Body of pancreas (tissue), 4 donors: ENCODE measurements at regions not wholly inside any gene's neighbourhood (a gene's known extent, or its start where the extent isn't known, plus 50 kb on each side); places are given as distances from the start of the nearest gene placed in this dataset.

ENCODE experiments used
- POLR2A ChIP-seq, 3 donors: fragments of 450-650 bp; IDR thresholded peaks; one replicate each; pipeline ENCODE4 v1.6.1; 2016; ENCODE audit warnings: antibody characterized with exemption in 3 of 3, mild to moderate bottlenecking in 2 of 3
- TF ChIP-seq, protein P1 (sequence below), 7 experiments: fragments of 450-650 bp in 4 of 7; fragments of 200-600 bp in 3 of 7; sonication (generic) in 3 of 7; IDR thresholded peaks; one replicate each; pipeline ENCODE4 v1.5.1; 2016 to 2019; ENCODE audit warnings: antibody characterized with exemption in 7 of 7

DNA sequence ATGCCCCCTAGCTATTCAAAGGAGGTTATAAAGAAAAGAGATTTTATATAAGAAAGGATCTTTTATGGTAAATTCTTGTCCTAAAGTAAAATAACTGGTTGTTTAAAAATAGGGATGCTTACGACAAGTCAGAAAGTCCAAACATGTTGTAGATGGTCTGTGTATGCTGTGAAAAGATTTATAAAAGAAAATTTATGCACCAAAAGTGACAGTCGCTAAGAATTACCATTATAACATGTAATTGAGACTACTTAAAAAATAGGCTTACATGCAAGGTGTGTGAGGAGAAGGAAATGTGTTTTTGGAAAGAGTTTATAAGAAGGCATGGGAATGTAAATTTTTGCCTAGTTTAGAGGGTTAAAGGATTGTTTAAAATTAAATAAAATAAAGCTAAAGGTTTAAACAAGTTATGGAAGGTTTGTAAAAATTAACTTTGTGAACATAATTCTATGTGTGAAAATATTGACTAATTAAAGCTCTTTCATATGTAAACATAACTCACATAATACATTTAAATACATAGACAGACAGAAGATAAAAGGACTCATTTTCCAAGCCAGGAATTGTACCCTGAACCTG, 118.5 kb downstream of the LYZL1 start:
- TF ChIP-seq, protein P1, sequence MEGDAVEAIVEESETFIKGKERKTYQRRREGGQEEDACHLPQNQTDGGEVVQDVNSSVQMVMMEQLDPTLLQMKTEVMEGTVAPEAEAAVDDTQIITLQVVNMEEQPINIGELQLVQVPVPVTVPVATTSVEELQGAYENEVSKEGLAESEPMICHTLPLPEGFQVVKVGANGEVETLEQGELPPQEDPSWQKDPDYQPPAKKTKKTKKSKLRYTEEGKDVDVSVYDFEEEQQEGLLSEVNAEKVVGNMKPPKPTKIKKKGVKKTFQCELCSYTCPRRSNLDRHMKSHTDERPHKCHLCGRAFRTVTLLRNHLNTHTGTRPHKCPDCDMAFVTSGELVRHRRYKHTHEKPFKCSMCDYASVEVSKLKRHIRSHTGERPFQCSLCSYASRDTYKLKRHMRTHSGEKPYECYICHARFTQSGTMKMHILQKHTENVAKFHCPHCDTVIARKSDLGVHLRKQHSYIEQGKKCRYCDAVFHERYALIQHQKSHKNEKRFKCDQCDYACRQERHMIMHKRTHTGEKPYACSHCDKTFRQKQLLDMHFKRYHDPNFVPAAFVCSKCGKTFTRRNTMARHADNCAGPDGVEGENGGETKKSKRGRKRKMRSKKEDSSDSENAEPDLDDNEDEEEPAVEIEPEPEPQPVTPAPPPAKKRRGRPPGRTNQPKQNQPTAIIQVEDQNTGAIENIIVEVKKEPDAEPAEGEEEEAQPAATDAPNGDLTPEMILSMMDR (IDR thresholded peaks at IDR 0.05) = no peak
- no peak for TF ChIP-seq POLR2A (IDR thresholded peaks at IDR 0.05)
